Neural crest cell (in vitro differentiated cells): ENCODE measurements at regions not wholly inside any gene's neighbourhood (a gene's known extent, or its start where the extent isn't known, plus 50 kb on each side); places are given as distances from the start of the nearest gene placed in this dataset.

Experiments used
- DNase-seq: peaks from one replicate; pipeline ENCODE4 v3.0.0; 2021; ENCODE audit warnings: low read depth, mixed read lengths, low spot score
- H3K27ac Mint-ChIP-seq: one replicate; pipeline ENCODE4 v1.8.0; 2021; ENCODE audit warnings: mild to moderate bottlenecking, mixed read lengths; ENCODE audit not compliant: unreplicated experiment
- H3K27me3 Mint-ChIP-seq: 2 replicates; pipeline ENCODE4 v1.8.0; 2021; ENCODE audit warnings: low read depth, mild to moderate bottlenecking, mixed read lengths
- H3K36me3 Mint-ChIP-seq: 2 replicates; pipeline ENCODE4 v1.8.0; 2021; ENCODE audit warnings: low read depth, mild to moderate bottlenecking, mixed read lengths
- H3K4me1 Mint-ChIP-seq: 2 replicates; pipeline ENCODE4 v1.8.0; 2021; ENCODE audit warnings: mixed read lengths
- H3K4me3 Mint-ChIP-seq: one replicate; pipeline ENCODE4 v1.8.0; 2021; ENCODE audit warnings: mild to moderate bottlenecking, mixed read lengths
- H3K9me3 Mint-ChIP-seq: 2 replicates; pipeline ENCODE4 v1.8.0; 2021; ENCODE audit warnings: mixed read lengths
- TF ChIP-seq, protein P1 (sequence below): fragments of 200-600 bp; sonication (generic); conservative IDR thresholded peaks from 2 replicates; pipeline ENCODE4 v1.5.0; 2021; ENCODE audit warnings: antibody characterized with exemption, mild to moderate bottlenecking

DNA sequence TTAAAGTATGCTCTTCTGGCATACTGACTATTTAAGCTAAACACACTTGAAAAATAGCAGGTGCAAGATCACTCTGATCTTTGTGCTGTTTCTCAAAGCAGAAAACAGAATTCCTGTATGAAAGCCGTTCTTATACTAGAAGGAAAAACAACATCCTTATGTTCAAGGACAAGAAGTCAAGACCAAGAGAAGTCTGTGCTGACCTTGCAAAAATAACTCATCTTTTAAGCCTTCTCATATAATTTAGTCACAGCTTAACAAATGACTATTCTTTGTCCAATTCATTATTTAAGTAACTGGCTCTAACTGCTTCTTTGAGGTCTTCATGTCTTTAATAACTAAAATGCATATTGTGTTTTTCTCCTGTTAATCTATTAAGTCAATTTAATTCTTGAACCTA lies 2750.2 kb upstream of the PCDH20 start:
- Mint-ChIP-seq H3K4me1 (no peaks in the 10 kb centered on the region), H3K4me3 (no peak overlapping the region), H3K27me3 (no peaks in the 10 kb centered on the region), H3K36me3 (no peaks in the 10 kb centered on the region), H3K9me3 (no peaks in the 10 kb centered on the region), H3K27ac (no peak overlapping the region)
- TF ChIP-seq, protein P1, sequence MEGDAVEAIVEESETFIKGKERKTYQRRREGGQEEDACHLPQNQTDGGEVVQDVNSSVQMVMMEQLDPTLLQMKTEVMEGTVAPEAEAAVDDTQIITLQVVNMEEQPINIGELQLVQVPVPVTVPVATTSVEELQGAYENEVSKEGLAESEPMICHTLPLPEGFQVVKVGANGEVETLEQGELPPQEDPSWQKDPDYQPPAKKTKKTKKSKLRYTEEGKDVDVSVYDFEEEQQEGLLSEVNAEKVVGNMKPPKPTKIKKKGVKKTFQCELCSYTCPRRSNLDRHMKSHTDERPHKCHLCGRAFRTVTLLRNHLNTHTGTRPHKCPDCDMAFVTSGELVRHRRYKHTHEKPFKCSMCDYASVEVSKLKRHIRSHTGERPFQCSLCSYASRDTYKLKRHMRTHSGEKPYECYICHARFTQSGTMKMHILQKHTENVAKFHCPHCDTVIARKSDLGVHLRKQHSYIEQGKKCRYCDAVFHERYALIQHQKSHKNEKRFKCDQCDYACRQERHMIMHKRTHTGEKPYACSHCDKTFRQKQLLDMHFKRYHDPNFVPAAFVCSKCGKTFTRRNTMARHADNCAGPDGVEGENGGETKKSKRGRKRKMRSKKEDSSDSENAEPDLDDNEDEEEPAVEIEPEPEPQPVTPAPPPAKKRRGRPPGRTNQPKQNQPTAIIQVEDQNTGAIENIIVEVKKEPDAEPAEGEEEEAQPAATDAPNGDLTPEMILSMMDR, result no peak
- no peak for DNase-seq

DNA sequence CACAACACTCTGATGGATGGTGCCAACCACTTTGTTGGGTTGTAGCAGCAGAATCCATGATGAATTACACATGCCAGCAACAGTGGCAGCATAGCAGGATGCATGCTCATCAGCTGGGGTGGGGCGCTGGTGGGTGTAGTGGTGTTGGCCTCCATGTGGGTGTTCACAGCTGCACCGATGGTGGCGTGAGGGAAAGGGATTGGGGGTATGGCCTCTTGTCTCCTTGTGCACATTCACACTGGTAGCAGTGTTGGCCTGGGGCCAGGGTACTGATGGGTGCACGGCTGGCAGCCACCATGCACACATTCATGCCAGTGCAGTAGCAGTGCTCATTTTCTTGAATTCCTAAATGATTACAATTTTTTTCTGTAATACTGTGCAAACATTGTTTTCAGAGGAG lies 2748.8 kb upstream of the PCDH20 start:
- Mint-ChIP-seq H3K4me3 (no peak overlapping the region), H3K9me3 (no peaks in the 10 kb centered on the region), H3K27ac (no peak overlapping the region), H3K4me1 (no peaks in the 10 kb centered on the region), H3K27me3 (no peaks in the 10 kb centered on the region), H3K36me3 (no peaks in the 10 kb centered on the region)
- TF ChIP-seq, protein P1, result no peak
- DNase-seq, result no peak

DNA sequence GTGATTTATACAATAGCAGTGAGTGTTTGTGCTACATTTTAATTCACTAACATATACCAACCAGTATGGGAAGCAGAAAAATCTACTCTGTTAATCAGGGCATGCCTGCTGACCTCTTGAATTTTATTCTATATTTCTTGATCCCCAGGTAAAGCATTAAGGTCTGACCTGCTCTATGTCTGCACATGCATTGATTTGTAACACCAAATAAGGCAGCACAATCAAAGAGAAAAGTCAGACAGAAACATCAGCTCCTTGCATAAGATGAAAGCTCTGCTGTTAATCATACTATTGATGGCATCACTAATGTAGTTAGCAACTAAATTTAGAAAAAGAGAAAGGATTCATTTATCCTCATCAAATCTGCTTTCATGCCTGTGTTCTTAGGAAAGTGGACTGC lies 2744.8 kb upstream of the PCDH20 start:
- DNase-seq, result no peak
- TF ChIP-seq, protein P1, result no peak
- H3K4me1 Mint-ChIP-seq, result peaks cover 4% of the 10 kb centered on the region
- no peak overlapping the region for H3K4me3 Mint-ChIP-seq
- H3K27me3 Mint-ChIP-seq, result no peaks in the 10 kb centered on the region
- no peaks in the 10 kb centered on the region for H3K36me3 Mint-ChIP-seq
- H3K27ac Mint-ChIP-seq, result no peak overlapping the region
- H3K9me3 Mint-ChIP-seq, result no peaks in the 10 kb centered on the region

DNA sequence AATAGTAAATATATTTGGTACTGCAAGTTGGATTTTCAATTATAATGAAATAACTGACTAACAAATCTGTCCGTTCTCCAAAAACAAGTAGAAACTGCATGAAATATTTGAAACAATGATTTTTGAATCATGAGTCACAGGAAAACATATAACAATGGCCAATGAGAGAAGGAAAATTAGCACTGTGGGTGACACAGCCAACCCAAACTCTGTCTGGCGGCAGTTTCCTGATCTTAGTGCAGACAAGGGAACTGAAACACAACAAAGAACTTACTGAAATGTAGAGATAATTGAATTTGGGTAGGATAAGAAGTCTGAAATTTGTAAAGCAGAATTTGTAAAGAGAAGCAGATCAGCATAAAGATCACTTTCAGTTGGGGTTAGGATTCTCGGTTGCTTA lies 2743.3 kb upstream of the PCDH20 start:
- H3K4me1 Mint-ChIP-seq, result peaks cover 4% of the 10 kb centered on the region
- H3K9me3 Mint-ChIP-seq, result no peaks in the 10 kb centered on the region
- TF ChIP-seq, protein P1, result no peak
- no peaks in the 10 kb centered on the region for H3K27me3 Mint-ChIP-seq
- H3K4me3 Mint-ChIP-seq, result no peak overlapping the region
- no peaks in the 10 kb centered on the region for H3K36me3 Mint-ChIP-seq
- DNase-seq, result no peak
- no peak overlapping the region for H3K27ac Mint-ChIP-seq

DNA sequence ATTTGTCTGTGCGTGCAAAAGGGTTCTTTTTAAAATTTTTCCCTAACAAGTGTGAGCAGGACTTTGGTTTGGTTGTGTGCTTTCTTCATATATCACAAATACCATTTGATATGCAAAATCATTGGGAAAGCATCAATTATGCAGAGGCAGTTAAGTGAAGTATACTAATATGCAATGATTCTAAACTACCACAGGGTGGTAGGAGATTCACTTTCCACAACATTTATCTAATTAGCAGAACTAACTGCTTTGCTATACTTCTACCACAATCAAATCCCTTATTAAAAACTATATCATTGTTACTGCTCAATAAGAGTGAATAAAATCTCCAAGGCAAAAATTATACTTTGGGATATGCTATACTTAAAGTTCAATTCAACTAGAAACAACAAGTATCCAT lies 2738.9 kb upstream of the PCDH20 start:
- Mint-ChIP-seq H3K4me1 (peaks cover 4% of the 10 kb centered on the region), H3K36me3 (no peaks in the 10 kb centered on the region), H3K4me3 (no peak overlapping the region), H3K27me3 (no peaks in the 10 kb centered on the region), H3K9me3 (peaks cover 6% of the 10 kb centered on the region), H3K27ac (no peak overlapping the region)
- DNase-seq, result no peak
- TF ChIP-seq, protein P1, result peak; percentile 47

DNA sequence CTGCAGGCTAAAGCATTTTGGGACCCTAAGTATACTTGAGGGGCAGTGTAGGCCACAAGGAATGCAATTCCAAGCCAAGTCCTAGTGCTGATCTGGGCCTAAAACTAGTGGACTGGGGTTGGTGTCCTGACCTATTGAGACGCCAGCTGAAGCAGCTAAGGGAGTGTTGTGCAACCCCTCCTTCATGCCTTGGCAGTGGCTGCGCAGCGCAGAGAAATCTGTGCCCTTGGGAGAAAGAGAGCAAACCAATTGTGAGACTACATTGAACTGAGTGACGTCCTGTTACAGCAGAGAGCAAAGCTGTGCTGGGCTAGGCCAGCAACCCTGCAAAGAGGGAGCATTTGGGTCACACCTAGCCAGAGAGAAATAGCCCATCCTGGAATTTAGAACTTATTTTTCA lies 2715.0 kb upstream of the PCDH20 start:
- TF ChIP-seq, protein P1, result no peak
- H3K27ac Mint-ChIP-seq, result no peak overlapping the region
- no peaks in the 10 kb centered on the region for H3K27me3 Mint-ChIP-seq
- H3K4me1 Mint-ChIP-seq, result no peaks in the 10 kb centered on the region
- no peak for DNase-seq
- no peak overlapping the region for H3K4me3 Mint-ChIP-seq
- peaks cover 3% of the 10 kb centered on the region for H3K9me3 Mint-ChIP-seq
- H3K36me3 Mint-ChIP-seq, result no peaks in the 10 kb centered on the region
